ENCODE measurements at regions not wholly inside any gene's neighbourhood (a gene's known extent, or its start where the extent isn't known, plus 50 kb on each side); places are given as distances from the start of the nearest gene placed in this dataset.
"Not testable (repeated sequence)": the region's sequence is repeated elsewhere in the genome, so short reads cannot be mapped to it uniquely, and the experiment has no call there.

DNA sequence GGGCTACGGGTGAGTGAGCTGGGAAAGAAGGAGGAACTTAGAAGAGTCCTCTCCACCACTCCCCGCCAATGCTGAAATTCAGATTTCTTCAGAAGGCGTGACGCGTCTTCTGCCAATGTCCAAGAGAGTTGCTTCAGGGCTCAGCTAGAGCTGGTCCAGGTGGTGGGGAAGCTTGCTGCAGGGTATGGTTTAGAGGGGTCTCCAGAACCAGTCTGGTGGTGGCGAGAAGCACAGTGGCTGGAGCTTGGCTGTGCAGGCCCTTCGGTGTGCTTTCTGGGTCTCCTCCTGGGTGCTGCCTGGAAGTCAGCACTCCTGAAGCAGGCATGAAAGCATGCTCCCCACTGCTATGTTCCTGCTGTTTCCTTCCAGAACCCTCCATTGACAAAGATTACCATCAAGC lies 387.2 kb downstream of the PTPRU start:
- Histone ChIP-seq H3K4me3 (ENCODE audit: low read depth, low read length) (no peak overlapping the region), H3K36me3 (ENCODE audit: control insufficient read depth, insufficient read depth, low read length) (no peaks in the 10 kb centered on the region), H3K27me3 (ENCODE audit: control insufficient read depth, insufficient read depth, low read length) (no peaks in the 10 kb centered on the region)
- DNase-seq (ENCODE audit: low read depth) = no peak
- POLR2A ChIA-PET = no interaction called here
- TF ChIP-seq, protein P1, sequence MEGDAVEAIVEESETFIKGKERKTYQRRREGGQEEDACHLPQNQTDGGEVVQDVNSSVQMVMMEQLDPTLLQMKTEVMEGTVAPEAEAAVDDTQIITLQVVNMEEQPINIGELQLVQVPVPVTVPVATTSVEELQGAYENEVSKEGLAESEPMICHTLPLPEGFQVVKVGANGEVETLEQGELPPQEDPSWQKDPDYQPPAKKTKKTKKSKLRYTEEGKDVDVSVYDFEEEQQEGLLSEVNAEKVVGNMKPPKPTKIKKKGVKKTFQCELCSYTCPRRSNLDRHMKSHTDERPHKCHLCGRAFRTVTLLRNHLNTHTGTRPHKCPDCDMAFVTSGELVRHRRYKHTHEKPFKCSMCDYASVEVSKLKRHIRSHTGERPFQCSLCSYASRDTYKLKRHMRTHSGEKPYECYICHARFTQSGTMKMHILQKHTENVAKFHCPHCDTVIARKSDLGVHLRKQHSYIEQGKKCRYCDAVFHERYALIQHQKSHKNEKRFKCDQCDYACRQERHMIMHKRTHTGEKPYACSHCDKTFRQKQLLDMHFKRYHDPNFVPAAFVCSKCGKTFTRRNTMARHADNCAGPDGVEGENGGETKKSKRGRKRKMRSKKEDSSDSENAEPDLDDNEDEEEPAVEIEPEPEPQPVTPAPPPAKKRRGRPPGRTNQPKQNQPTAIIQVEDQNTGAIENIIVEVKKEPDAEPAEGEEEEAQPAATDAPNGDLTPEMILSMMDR (IDR thresholded peaks at IDR 0.05; ENCODE audit: insufficient read depth, low read depth, low read length) = no peak
- CTCF ChIA-PET = interaction anchor here (1.2 kb wide), 1 partner anchor 10 kb away, joined by 3 read pairs; no protein-coding TSS in a partner anchor

DNA sequence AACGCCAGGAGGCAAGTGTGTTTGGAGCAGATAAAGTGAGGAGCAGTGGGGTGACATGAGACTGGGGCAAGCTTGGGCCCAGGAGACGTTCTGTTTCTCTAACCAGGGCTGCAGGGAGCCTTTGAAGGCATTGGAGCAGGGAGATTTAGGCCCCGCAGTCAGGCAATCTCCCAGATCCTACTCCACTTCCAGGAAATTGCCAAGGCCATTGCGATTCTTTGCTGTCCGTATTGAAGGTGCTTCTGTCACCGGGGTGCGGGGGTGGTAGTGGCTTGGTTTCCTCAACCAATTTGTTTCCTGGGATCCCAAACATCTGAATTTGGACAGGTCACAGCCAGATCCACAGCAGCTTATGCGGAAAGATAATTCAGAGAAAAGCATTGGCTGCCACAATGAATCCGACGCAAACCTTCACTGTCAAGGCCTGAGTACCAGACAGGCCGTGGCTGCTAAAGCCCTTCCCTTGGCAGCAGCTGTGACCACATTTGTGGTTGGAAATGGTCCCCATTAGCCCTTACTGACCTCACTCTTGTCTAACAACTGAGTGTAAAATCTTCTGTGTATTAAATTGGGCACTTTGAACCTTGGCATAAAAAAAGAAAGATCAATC lies 385.6 kb downstream of the PTPRU start:
- TF ChIP-seq, protein P1 (IDR thresholded peaks at IDR 0.05; ENCODE audit: insufficient read depth, low read depth, low read length) = no peak
- no peaks in the 10 kb centered on the region for H3K27me3 ChIP-seq (ENCODE audit: control insufficient read depth, insufficient read depth, low read length)
- ChIA-PET CTCF (interaction anchor here (0.5 kb wide), 1 partner anchor 19 kb away, joined by 3 read pairs; no protein-coding TSS in a partner anchor), POLR2A (interaction anchor here (0.5 kb wide), 1 partner anchor 26 kb away, joined by 3 read pairs; no protein-coding TSS in a partner anchor)
- no peak for DNase-seq (ENCODE audit: low read depth)
- H3K4me3 ChIP-seq (ENCODE audit: low read depth, low read length) = no peak overlapping the region
- H3K36me3 ChIP-seq (ENCODE audit: control insufficient read depth, insufficient read depth, low read length) = no peaks in the 10 kb centered on the region

GRCh38 chr1:29620631-29621030 lies 384.3 kb downstream of the PTPRU start:
- TF ChIP-seq, protein P1 (IDR thresholded peaks at IDR 0.05; ENCODE audit: insufficient read depth, low read depth, low read length) = no peak
- H3K4me3 ChIP-seq (ENCODE audit: low read depth, low read length) = no peak overlapping the region
- ChIA-PET CTCF (no interaction called here), POLR2A (no interaction called here)
- no peaks in the 10 kb centered on the region for H3K27me3 ChIP-seq (ENCODE audit: control insufficient read depth, insufficient read depth, low read length)
- DNase-seq (ENCODE audit: low read depth) = no peak
- no peaks in the 10 kb centered on the region for H3K36me3 ChIP-seq (ENCODE audit: control insufficient read depth, insufficient read depth, low read length)

DNA sequence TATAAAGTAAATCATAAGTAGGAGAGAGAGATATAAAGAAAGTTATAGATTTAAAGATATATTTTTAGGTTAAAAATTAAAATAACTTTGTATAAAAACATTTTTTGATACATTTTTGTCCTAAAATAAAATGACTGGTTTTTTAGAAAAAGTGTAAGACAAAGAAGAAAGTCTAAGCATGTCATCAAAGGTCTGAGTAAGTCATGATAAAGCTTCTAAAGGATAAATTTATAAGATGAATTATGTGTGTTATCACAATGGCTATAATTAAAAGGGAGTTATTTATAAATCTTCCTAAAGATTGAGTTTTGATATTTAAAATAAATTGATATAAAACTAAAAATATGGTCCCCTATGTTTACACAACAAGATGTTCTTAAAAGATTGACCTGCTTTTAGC lies 370.9 kb downstream of the PTPRU start:
- DNase-seq (ENCODE audit: low read depth) = no peak
- Histone ChIP-seq H3K36me3 (ENCODE audit: control insufficient read depth, insufficient read depth, low read length) (no peaks in the 10 kb centered on the region), H3K4me3 (ENCODE audit: low read depth, low read length) (no peak overlapping the region), H3K27me3 (ENCODE audit: control insufficient read depth, insufficient read depth, low read length) (no peaks in the 10 kb centered on the region)
- ChIA-PET POLR2A (no interaction called here), CTCF (no interaction called here)
- TF ChIP-seq, protein P1 (IDR thresholded peaks at IDR 0.05; ENCODE audit: insufficient read depth, low read depth, low read length) = no peak

GRCh38 chr1:29604796-29605195 lies 368.5 kb downstream of the PTPRU start:
- POLR2A ChIA-PET; DNase-seq (ENCODE audit: low read depth); H3K4me3 ChIP-seq (ENCODE audit: low read depth, low read length); H3K36me3 ChIP-seq (ENCODE audit: control insufficient read depth, insufficient read depth, low read length); CTCF ChIA-PET; H3K27me3 ChIP-seq (ENCODE audit: control insufficient read depth, insufficient read depth, low read length): not testable (repeated sequence)

DNA sequence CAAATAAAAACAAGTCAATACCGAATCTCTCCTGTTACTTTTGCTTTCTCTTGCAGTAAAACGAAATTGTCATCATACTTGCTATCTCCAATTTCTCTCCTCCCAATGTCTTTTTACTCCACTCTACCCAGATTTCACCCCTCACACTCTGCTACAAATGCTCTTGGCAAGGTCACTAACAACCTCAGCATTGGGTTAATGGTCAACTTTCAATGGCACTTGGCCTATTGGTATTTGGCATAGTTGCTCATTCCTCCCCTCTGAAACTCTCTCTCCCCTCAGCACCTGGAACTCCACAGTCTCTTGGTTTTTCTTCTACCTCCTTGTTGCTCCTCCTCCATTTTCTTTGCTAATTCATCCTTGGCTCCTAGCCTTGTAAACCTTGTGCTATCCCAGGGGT lies 367.3 kb downstream of the PTPRU start:
- H3K36me3 ChIP-seq (ENCODE audit: control insufficient read depth, insufficient read depth, low read length) = no peaks in the 10 kb centered on the region
- TF ChIP-seq, protein P1 (IDR thresholded peaks at IDR 0.05; ENCODE audit: insufficient read depth, low read depth, low read length) = no peak
- DNase-seq (ENCODE audit: low read depth) = no peak
- ChIA-PET POLR2A (no interaction called here), CTCF (no interaction called here)
- H3K27me3 ChIP-seq (ENCODE audit: control insufficient read depth, insufficient read depth, low read length) = peaks cover 3% of the 10 kb centered on the region; the same call in 1 of the 2 replicates
- no peak overlapping the region for H3K4me3 ChIP-seq (ENCODE audit: low read depth, low read length)

All from BJ (cell line).